H1 (cell line): ENCODE measurements at regions not wholly inside any gene's neighbourhood (a gene's known extent, or its start where the extent isn't known, plus 50 kb on each side); places are given as distances from the start of the nearest gene placed in this dataset.

Experiments
- CTCF ChIA-PET: fragments of 300-600 bp; sonication (Branson Sonifier 250); formaldehyde crosslinking; loops from one replicate; lab custom pipeline; 2021; ENCODE audit not compliant: partially characterized antibody; lab: Charles Lee
- POLR2A ChIA-PET: fragments of 300-600 bp; sonication (Branson Sonifier 250); formaldehyde crosslinking; loops from one replicate; lab custom pipeline; 2021; ENCODE audit warnings: inconsistent platforms; ENCODE audit not compliant: partially characterized antibody; lab: Charles Lee
- DNase-seq, 2 experiments: peaks; one replicate each; pipeline versions ENCODE4 v3.0.0 to v3.0.0-alpha.2; 2010 to 2022; ENCODE audit warnings: low spot score in 2 of 2, low read depth in 1 of 2, mixed read lengths in 1 of 2
- FAIRE-seq: peaks from 2 replicates; lab custom pipeline; 2011; peaks lifted over from hg19 to GRCh38; lab: Jason Lieb, UNC
- H2AFZ ChIP-seq: 2 replicates; pipeline ENCODE4 v1.8.1; 2012; ENCODE audit warnings: low read length, inconsistent platforms
- H2AK5ac ChIP-seq: 2 replicates; pipeline ENCODE4 v1.6.1; 2013; ENCODE audit warnings: low read depth, low read length
- H2BK120ac ChIP-seq: replicated peaks from 2 replicates; pipeline ENCODE3; 2013; ENCODE audit warnings: low read depth, low read length, inconsistent platforms
- H2BK12ac ChIP-seq: 2 replicates; pipeline ENCODE4 v1.6.1; 2013; ENCODE audit warnings: low read depth, low read length
- H2BK15ac ChIP-seq: 2 replicates; pipeline ENCODE4 v1.6.1; 2013; ENCODE audit warnings: low read length
- H2BK20ac ChIP-seq: 2 replicates; pipeline ENCODE4 v1.6.1; 2013; ENCODE audit warnings: low read length
- H2BK5ac ChIP-seq: 2 replicates; pipeline ENCODE4 v1.6.1; 2013; ENCODE audit warnings: low read depth, low read length
- H3K14ac ChIP-seq: 2 replicates; pipeline ENCODE4 v1.6.1; 2013; ENCODE audit warnings: inconsistent platforms; ENCODE audit not compliant: insufficient read length
- H3K18ac ChIP-seq: 2 replicates; pipeline ENCODE4 v1.6.1; 2013; ENCODE audit warnings: low read length; ENCODE audit errors: extremely low read depth
- H3K23ac ChIP-seq: 2 replicates; pipeline ENCODE4 v1.6.1; 2013; ENCODE audit warnings: inconsistent platforms; ENCODE audit not compliant: insufficient read length
- H3K23me2 ChIP-seq: 2 replicates; pipeline ENCODE4 v1.6.1; 2013; ENCODE audit warnings: low read depth, low read length
- H3K27ac ChIP-seq: 2 replicates; pipeline ENCODE4 v1.6.1; 2011; ENCODE audit warnings: low read depth, low read length, inconsistent platforms
- H3K27me3 ChIP-seq, 4 experiments: replicated peaks in 1 of 4; 1 replicate in 1 of 4; 2 replicates in 3 of 4; pipeline versions ENCODE4 v1.6.1 to v1.8.1; 2011 to 2013; ENCODE audit warnings: low read length in 3 of 4, mild to moderate bottlenecking in 3 of 4, inconsistent platforms in 2 of 4, mixed read lengths in 2 of 4, moderate library complexity in 1 of 4; ENCODE audit not compliant: control insufficient read depth in 3 of 4, insufficient read depth in 3 of 4; ENCODE audit errors: extremely low read depth in 1 of 4
- H3K36me3 ChIP-seq, 4 experiments: 2 replicates each; pipeline versions ENCODE4 v1.6.1 to v1.8.1; 2011 to 2013; ENCODE audit warnings: mild to moderate bottlenecking in 4 of 4, low read length in 3 of 4, moderate library complexity in 2 of 4, control low read depth in 1 of 4, inconsistent platforms in 1 of 4; ENCODE audit not compliant: insufficient read depth in 4 of 4, control insufficient read depth in 2 of 4
- H3K4ac ChIP-seq: replicated peaks from 2 replicates; pipeline ENCODE3; 2013; ENCODE audit warnings: low read length, low read depth, mixed read lengths, inconsistent platforms; ENCODE audit not compliant: insufficient read length
- H3K4me1 ChIP-seq, 4 experiments: replicated peaks in 1 of 4; 1 replicate in 1 of 4; 2 replicates in 3 of 4; pipeline versions ENCODE4 v1.6.1 to v1.8.1; 2011 to 2013; ENCODE audit warnings: low read length in 3 of 4, inconsistent platforms in 2 of 4, mixed read lengths in 1 of 4; ENCODE audit not compliant: insufficient read depth in 4 of 4, control insufficient read depth in 3 of 4
- H3K4me2 ChIP-seq, 2 experiments: 2 replicates each; pipeline versions ENCODE4 v1.6.1 to v1.8.1; 2011 to 2013; ENCODE audit warnings: low read depth in 2 of 2, low read length in 2 of 2, control low read depth in 1 of 2, inconsistent platforms in 1 of 2, mild to moderate bottlenecking in 1 of 2; ENCODE audit not compliant: insufficient read depth in 1 of 2
- H3K4me3 ChIP-seq, 4 experiments: fragments of 200-600, 300-600 bp in 1 of 4; sonication (generic), shearing (Covaris generic), sonication (Bioruptor Twin) in 1 of 4; 2 replicates each; pipeline versions ENCODE4 v1.5.1 to v1.8.1; 2011 to 2016; ENCODE audit warnings: low read length in 4 of 4, low read depth in 3 of 4, control low read depth in 2 of 4, inconsistent platforms in 2 of 4, mild to moderate bottlenecking in 2 of 4, mixed read lengths in 1 of 4, moderate library complexity in 1 of 4; ENCODE audit not compliant: insufficient read depth in 2 of 4; ENCODE audit errors: extremely low read depth in 1 of 4
- H3K56ac ChIP-seq: replicated peaks from 2 replicates; pipeline ENCODE3; 2013; ENCODE audit warnings: low read depth, mild to moderate bottlenecking, mixed read lengths, low read length, inconsistent platforms; ENCODE audit not compliant: insufficient read length
- H3K79me1 ChIP-seq: 2 replicates; pipeline ENCODE4 v1.6.1; 2013; ENCODE audit warnings: low read depth, low read length, control low read depth
- H3K79me2 ChIP-seq, 2 experiments: 2 replicates each; pipeline versions ENCODE4 v1.6.1 to v1.8.1; 2012 to 2013; ENCODE audit warnings: low read length in 2 of 2, mild to moderate bottlenecking in 2 of 2, inconsistent platforms in 1 of 2; ENCODE audit not compliant: insufficient read depth in 2 of 2, control insufficient read depth in 1 of 2
- H3K9ac ChIP-seq, 4 experiments: replicated peaks in 1 of 4; 1 replicate in 1 of 4; 2 replicates in 3 of 4; pipeline versions ENCODE4 v1.6.1 to v1.8.1; 2011 to 2013; ENCODE audit warnings: low read depth in 3 of 4, low read length in 3 of 4, control low read depth in 2 of 4, mild to moderate bottlenecking in 2 of 4, moderate library complexity in 2 of 4, inconsistent platforms in 1 of 4; ENCODE audit errors: extremely low read depth in 1 of 4
- H3K9me3 ChIP-seq, 2 experiments: 2 replicates each; pipeline versions ENCODE4 v1.6.1 to v1.8.1; 2012 to 2013; ENCODE audit warnings: mild to moderate bottlenecking in 2 of 2, moderate library complexity in 2 of 2, control low read depth in 1 of 2, inconsistent platforms in 1 of 2, low read depth in 1 of 2, low read length in 1 of 2, mixed read lengths in 1 of 2; ENCODE audit not compliant: insufficient read depth in 2 of 2
- H4K20me1 ChIP-seq, 2 experiments: replicated peaks in 1 of 2; 2 replicates each; pipeline versions ENCODE3 to v1.8.1; 2011 to 2013; ENCODE audit warnings: inconsistent platforms in 2 of 2, low read length in 2 of 2, mild to moderate bottlenecking in 1 of 2; ENCODE audit not compliant: insufficient read depth in 2 of 2, control insufficient read depth in 1 of 2
- H4K5ac ChIP-seq: 2 replicates; pipeline ENCODE4 v1.6.1; 2013; ENCODE audit warnings: low read length, low read depth, mixed read lengths, inconsistent platforms; ENCODE audit not compliant: insufficient read length
- H4K8ac ChIP-seq: 2 replicates; pipeline ENCODE4 v1.8.0; 2013; ENCODE audit warnings: mild to moderate bottlenecking, moderate library complexity, low read length, inconsistent platforms; ENCODE audit not compliant: insufficient read depth; ENCODE audit errors: extremely low read depth
- H4K91ac ChIP-seq: replicated peaks from 2 replicates; pipeline ENCODE3; 2013; ENCODE audit warnings: low read length, mixed read lengths, inconsistent platforms; ENCODE audit not compliant: insufficient read length
- CTBP2 ChIP-seq: IDR thresholded peaks from 2 replicates; pipeline ENCODE4 v1.7.0; 2011; ENCODE audit warnings: borderline replicate concordance, mild to moderate bottlenecking, moderate library complexity, mixed read lengths, low read length; ENCODE audit not compliant: insufficient read depth, insufficient read length
- HDAC6 ChIP-seq: IDR thresholded peaks from one replicate; pipeline ENCODE4 v1.7.1; 2012; ENCODE audit warnings: low read depth, mild to moderate bottlenecking, inconsistent platforms, low read length, moderate library complexity
- WGBS, 2 experiments: shearing (Covaris generic) in 1 of 2; methylation state at CpG; one replicate each; pipeline versions ENCODE4 v1.1.6 to v1.1.7; 2013 to 2015; ENCODE audit warnings: low lambda C conversion rate in 2 of 2, mixed read lengths in 2 of 2, inconsistent platforms in 1 of 2, low coverage in 1 of 2, missing lambda C conversion rate in 1 of 2; ENCODE audit not compliant: insufficient replicate concordance in 2 of 2, insufficient coverage in 1 of 2, insufficient read length in 1 of 2; ENCODE audit errors: extremely low coverage in 1 of 2, missing lambda C conversion rate in 1 of 2; 5-methylcytosine and 5-hydroxymethylcytosine counted together

DNA sequence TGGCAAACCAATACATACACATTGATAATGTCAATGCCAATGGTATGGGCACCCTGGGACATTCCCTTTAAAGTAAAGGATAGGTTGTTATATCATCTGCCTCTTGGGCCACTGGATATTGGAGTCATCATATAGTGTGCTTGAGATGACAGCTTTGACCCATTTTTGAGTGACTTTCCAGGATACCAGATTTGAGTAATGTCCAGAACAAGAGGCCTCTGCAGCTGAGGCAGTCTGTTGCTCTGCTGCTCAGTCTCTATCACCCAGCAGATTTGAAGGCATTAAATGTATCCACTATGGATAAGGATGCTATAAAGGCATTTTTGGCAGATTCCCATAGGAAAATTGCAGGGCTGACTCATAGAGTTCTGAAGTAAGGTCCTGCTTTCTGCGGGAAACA is 525.6 kb upstream of the SEMA6A start:
- H3K27me3 ChIP-seq = no peaks in the 10 kb centered on the region
- no peak overlapping the region for H2BK20ac ChIP-seq
- H2BK15ac ChIP-seq = no peak overlapping the region
- peaks cover 0 to 13% (median 4%) of the 10 kb centered on the region in 4 experiments; a peak in 5 of 7 replicates for H3K4me1 ChIP-seq
- no peak overlapping the region for H3K27ac ChIP-seq
- H3K79me1 ChIP-seq = no peaks in the 10 kb centered on the region
- ChIA-PET CTCF (no interaction called here), POLR2A (no interaction called here)
- FAIRE-seq (no peak), DNase-seq (no peak)
- H2BK5ac ChIP-seq = no peak overlapping the region
- no peaks in the 10 kb centered on the region for H3K36me3 ChIP-seq
- TF ChIP-seq HDAC6 = no peak
- no peak for TF ChIP-seq CTBP2
- H3K23me2 ChIP-seq = no peaks in the 10 kb centered on the region
- H2BK120ac ChIP-seq = no peak overlapping the region
- no peak overlapping the region for H2AFZ ChIP-seq
- H3K56ac ChIP-seq = no peak overlapping the region
- no peak overlapping the region for H3K23ac ChIP-seq
- no peak overlapping the region for H3K4ac ChIP-seq
- H2BK12ac ChIP-seq = no peak overlapping the region
- no peaks in the 10 kb centered on the region for H3K79me2 ChIP-seq
- no peak overlapping the region for H3K9ac ChIP-seq
- no peak overlapping the region for H4K91ac ChIP-seq
- H3K18ac ChIP-seq = no peak overlapping the region
- no peak overlapping the region for H4K8ac ChIP-seq
- no peak overlapping the region for H3K4me2 ChIP-seq
- no peak overlapping the region for H2AK5ac ChIP-seq
- no peak overlapping the region for H3K14ac ChIP-seq
- H3K4me3 ChIP-seq = no peak overlapping the region
- H4K5ac ChIP-seq = no peak overlapping the region
- WGBS, 2 experiments = 94% methylated on average over 1 of the region's 1 CpG; no CpG with 5 or more reads in 1 of the 2 experiments
- no peaks in the 10 kb centered on the region for H4K20me1 ChIP-seq
- no peaks in the 10 kb centered on the region for H3K9me3 ChIP-seq
